ENCODE measurements at regions not wholly inside any gene's neighbourhood (a gene's known extent, or its start where the extent isn't known, plus 50 kb on each side); places are given as distances from the start of the nearest gene placed in this dataset.

- no peak for TF ChIP-seq CTCF (IDR thresholded peaks at IDR 0.05; ENCODE audit: low read depth, low read length, missing control alignments)
- DNase-seq (ENCODE audit: extremely low read depth, low read depth): no peak
- H3K4me3 ChIP-seq (replicated peaks; ENCODE audit: low read depth, low read length): no peak overlapping the region
These were observed 202.4 kb upstream of the PRICKLE2 start for GRCh38 chr3:64427671-64428070.

GRCh38 chr3:64426551-64426950 lies 201.3 kb upstream of the PRICKLE2 start:
- DNase-seq (ENCODE audit: extremely low read depth, low read depth): no peak
- H3K4me3 ChIP-seq (replicated peaks; ENCODE audit: low read depth, low read length): no peak overlapping the region
- TF ChIP-seq CTCF (IDR thresholded peaks at IDR 0.05; ENCODE audit: low read depth, low read length, missing control alignments): no peak

GRCh38 chr3:64422932-64423331 lies 197.7 kb upstream of the PRICKLE2 start:
- no peak overlapping the region for H3K4me3 ChIP-seq (replicated peaks; ENCODE audit: low read depth, low read length)
- no peak for DNase-seq (ENCODE audit: extremely low read depth, low read depth)
- TF ChIP-seq CTCF (IDR thresholded peaks at IDR 0.05; ENCODE audit: low read depth, low read length, missing control alignments): no peak

GRCh38 chr3:64422192-64422591 lies 196.9 kb upstream of the PRICKLE2 start:
- DNase-seq (ENCODE audit: extremely low read depth, low read depth): no peak

GRCh38 chr3:64417816-64418215 lies 192.6 kb upstream of the PRICKLE2 start:
- no peak for TF ChIP-seq CTCF (IDR thresholded peaks at IDR 0.05; ENCODE audit: low read depth, low read length, missing control alignments)
- DNase-seq (ENCODE audit: extremely low read depth, low read depth): no peak
- H3K4me3 ChIP-seq (replicated peaks; ENCODE audit: low read depth, low read length): no peak overlapping the region

More at GRCh38 chr3:64422192-64422591, 196.9 kb upstream of the PRICKLE2 start:
- TF ChIP-seq CTCF (IDR thresholded peaks at IDR 0.05; ENCODE audit: low read depth, low read length, missing control alignments): no peak
- no peak overlapping the region for H3K4me3 ChIP-seq (replicated peaks; ENCODE audit: low read depth, low read length)

GRCh38 chr3:64414043-64414442 lies 188.8 kb upstream of the PRICKLE2 start:
- H3K4me3 ChIP-seq (replicated peaks; ENCODE audit: low read depth, low read length): no peak overlapping the region
- DNase-seq (ENCODE audit: extremely low read depth, low read depth): no peak
- no peak for TF ChIP-seq CTCF (IDR thresholded peaks at IDR 0.05; ENCODE audit: low read depth, low read length, missing control alignments)

GRCh38 chr3:64411101-64411500 lies 185.8 kb upstream of the PRICKLE2 start:
- no peak for DNase-seq (ENCODE audit: extremely low read depth, low read depth)
- H3K4me3 ChIP-seq (replicated peaks; ENCODE audit: low read depth, low read length): no peak overlapping the region
- no peak for TF ChIP-seq CTCF (IDR thresholded peaks at IDR 0.05; ENCODE audit: low read depth, low read length, missing control alignments)

Data from HFF-Myc (cell line).